H1 (cell line): ENCODE measurements at regions not wholly inside any gene's neighbourhood (a gene's known extent, or its start where the extent isn't known, plus 50 kb on each side); places are given as distances from the start of the nearest gene placed in this dataset.

Experiments
- CTCF ChIA-PET: fragments of 300-600 bp; sonication (Branson Sonifier 250); formaldehyde crosslinking; loops from one replicate; lab custom pipeline; 2021; ENCODE audit not compliant: partially characterized antibody; lab: Charles Lee
- POLR2A ChIA-PET: fragments of 300-600 bp; sonication (Branson Sonifier 250); formaldehyde crosslinking; loops from one replicate; lab custom pipeline; 2021; ENCODE audit warnings: inconsistent platforms; ENCODE audit not compliant: partially characterized antibody; lab: Charles Lee
- DNase-seq, 2 experiments: peaks; one replicate each; pipeline versions ENCODE4 v3.0.0 to v3.0.0-alpha.2; 2010 to 2022; ENCODE audit warnings: low spot score in 2 of 2, low read depth in 1 of 2, mixed read lengths in 1 of 2
- FAIRE-seq: peaks from 2 replicates; lab custom pipeline; 2011; peaks lifted over from hg19 to GRCh38; lab: Jason Lieb, UNC
- H2AFZ ChIP-seq: 2 replicates; pipeline ENCODE4 v1.8.1; 2012; ENCODE audit warnings: low read length, inconsistent platforms
- H2AK5ac ChIP-seq: 2 replicates; pipeline ENCODE4 v1.6.1; 2013; ENCODE audit warnings: low read depth, low read length
- H2BK120ac ChIP-seq: replicated peaks from 2 replicates; pipeline ENCODE3; 2013; ENCODE audit warnings: low read depth, low read length, inconsistent platforms
- H2BK12ac ChIP-seq: 2 replicates; pipeline ENCODE4 v1.6.1; 2013; ENCODE audit warnings: low read depth, low read length
- H2BK15ac ChIP-seq: 2 replicates; pipeline ENCODE4 v1.6.1; 2013; ENCODE audit warnings: low read length
- H2BK20ac ChIP-seq: 2 replicates; pipeline ENCODE4 v1.6.1; 2013; ENCODE audit warnings: low read length
- H2BK5ac ChIP-seq: 2 replicates; pipeline ENCODE4 v1.6.1; 2013; ENCODE audit warnings: low read depth, low read length
- H3K14ac ChIP-seq: 2 replicates; pipeline ENCODE4 v1.6.1; 2013; ENCODE audit warnings: inconsistent platforms; ENCODE audit not compliant: insufficient read length
- H3K18ac ChIP-seq: 2 replicates; pipeline ENCODE4 v1.6.1; 2013; ENCODE audit warnings: low read length; ENCODE audit errors: extremely low read depth
- H3K23ac ChIP-seq: 2 replicates; pipeline ENCODE4 v1.6.1; 2013; ENCODE audit warnings: inconsistent platforms; ENCODE audit not compliant: insufficient read length
- H3K23me2 ChIP-seq: 2 replicates; pipeline ENCODE4 v1.6.1; 2013; ENCODE audit warnings: low read depth, low read length
- H3K27ac ChIP-seq: 2 replicates; pipeline ENCODE4 v1.6.1; 2011; ENCODE audit warnings: low read depth, low read length, inconsistent platforms
- H3K27me3 ChIP-seq, 4 experiments: replicated peaks in 1 of 4; 1 replicate in 1 of 4; 2 replicates in 3 of 4; pipeline versions ENCODE4 v1.6.1 to v1.8.1; 2011 to 2013; ENCODE audit warnings: low read length in 3 of 4, mild to moderate bottlenecking in 3 of 4, inconsistent platforms in 2 of 4, mixed read lengths in 2 of 4, moderate library complexity in 1 of 4; ENCODE audit not compliant: control insufficient read depth in 3 of 4, insufficient read depth in 3 of 4; ENCODE audit errors: extremely low read depth in 1 of 4
- H3K36me3 ChIP-seq, 4 experiments: 2 replicates each; pipeline versions ENCODE4 v1.6.1 to v1.8.1; 2011 to 2013; ENCODE audit warnings: mild to moderate bottlenecking in 4 of 4, low read length in 3 of 4, moderate library complexity in 2 of 4, control low read depth in 1 of 4, inconsistent platforms in 1 of 4; ENCODE audit not compliant: insufficient read depth in 4 of 4, control insufficient read depth in 2 of 4
- H3K4ac ChIP-seq: replicated peaks from 2 replicates; pipeline ENCODE3; 2013; ENCODE audit warnings: low read length, low read depth, mixed read lengths, inconsistent platforms; ENCODE audit not compliant: insufficient read length
- H3K4me1 ChIP-seq, 4 experiments: replicated peaks in 1 of 4; 1 replicate in 1 of 4; 2 replicates in 3 of 4; pipeline versions ENCODE4 v1.6.1 to v1.8.1; 2011 to 2013; ENCODE audit warnings: low read length in 3 of 4, inconsistent platforms in 2 of 4, mixed read lengths in 1 of 4; ENCODE audit not compliant: insufficient read depth in 4 of 4, control insufficient read depth in 3 of 4
- H3K4me2 ChIP-seq, 2 experiments: 2 replicates each; pipeline versions ENCODE4 v1.6.1 to v1.8.1; 2011 to 2013; ENCODE audit warnings: low read depth in 2 of 2, low read length in 2 of 2, control low read depth in 1 of 2, inconsistent platforms in 1 of 2, mild to moderate bottlenecking in 1 of 2; ENCODE audit not compliant: insufficient read depth in 1 of 2
- H3K4me3 ChIP-seq, 4 experiments: fragments of 200-600, 300-600 bp in 1 of 4; sonication (generic), shearing (Covaris generic), sonication (Bioruptor Twin) in 1 of 4; 2 replicates each; pipeline versions ENCODE4 v1.5.1 to v1.8.1; 2011 to 2016; ENCODE audit warnings: low read length in 4 of 4, low read depth in 3 of 4, control low read depth in 2 of 4, inconsistent platforms in 2 of 4, mild to moderate bottlenecking in 2 of 4, mixed read lengths in 1 of 4, moderate library complexity in 1 of 4; ENCODE audit not compliant: insufficient read depth in 2 of 4; ENCODE audit errors: extremely low read depth in 1 of 4
- H3K56ac ChIP-seq: replicated peaks from 2 replicates; pipeline ENCODE3; 2013; ENCODE audit warnings: low read depth, mild to moderate bottlenecking, mixed read lengths, low read length, inconsistent platforms; ENCODE audit not compliant: insufficient read length
- H3K79me1 ChIP-seq: 2 replicates; pipeline ENCODE4 v1.6.1; 2013; ENCODE audit warnings: low read depth, low read length, control low read depth
- H3K79me2 ChIP-seq, 2 experiments: 2 replicates each; pipeline versions ENCODE4 v1.6.1 to v1.8.1; 2012 to 2013; ENCODE audit warnings: low read length in 2 of 2, mild to moderate bottlenecking in 2 of 2, inconsistent platforms in 1 of 2; ENCODE audit not compliant: insufficient read depth in 2 of 2, control insufficient read depth in 1 of 2
- H3K9ac ChIP-seq, 4 experiments: replicated peaks in 1 of 4; 1 replicate in 1 of 4; 2 replicates in 3 of 4; pipeline versions ENCODE4 v1.6.1 to v1.8.1; 2011 to 2013; ENCODE audit warnings: low read depth in 3 of 4, low read length in 3 of 4, control low read depth in 2 of 4, mild to moderate bottlenecking in 2 of 4, moderate library complexity in 2 of 4, inconsistent platforms in 1 of 4; ENCODE audit errors: extremely low read depth in 1 of 4
- H3K9me3 ChIP-seq, 2 experiments: 2 replicates each; pipeline versions ENCODE4 v1.6.1 to v1.8.1; 2012 to 2013; ENCODE audit warnings: mild to moderate bottlenecking in 2 of 2, moderate library complexity in 2 of 2, control low read depth in 1 of 2, inconsistent platforms in 1 of 2, low read depth in 1 of 2, low read length in 1 of 2, mixed read lengths in 1 of 2; ENCODE audit not compliant: insufficient read depth in 2 of 2
- H4K20me1 ChIP-seq, 2 experiments: replicated peaks in 1 of 2; 2 replicates each; pipeline versions ENCODE3 to v1.8.1; 2011 to 2013; ENCODE audit warnings: inconsistent platforms in 2 of 2, low read length in 2 of 2, mild to moderate bottlenecking in 1 of 2; ENCODE audit not compliant: insufficient read depth in 2 of 2, control insufficient read depth in 1 of 2
- H4K5ac ChIP-seq: 2 replicates; pipeline ENCODE4 v1.6.1; 2013; ENCODE audit warnings: low read length, low read depth, mixed read lengths, inconsistent platforms; ENCODE audit not compliant: insufficient read length
- H4K8ac ChIP-seq: 2 replicates; pipeline ENCODE4 v1.8.0; 2013; ENCODE audit warnings: mild to moderate bottlenecking, moderate library complexity, low read length, inconsistent platforms; ENCODE audit not compliant: insufficient read depth; ENCODE audit errors: extremely low read depth
- H4K91ac ChIP-seq: replicated peaks from 2 replicates; pipeline ENCODE3; 2013; ENCODE audit warnings: low read length, mixed read lengths, inconsistent platforms; ENCODE audit not compliant: insufficient read length
- BCL11A ChIP-seq, 2 experiments: IDR thresholded peaks; one replicate each; pipeline ENCODE4 v1.6.1; 2011; ENCODE audit warnings: low read depth in 2 of 2, low read length in 2 of 2, mild to moderate bottlenecking in 2 of 2
- CBX5 ChIP-seq: fragments of 300-800, 300-1000 bp; sonication (generic); IDR thresholded peaks from 2 replicates; pipeline ENCODE4 v1.7.1; 2016; ENCODE audit warnings: antibody characterized with exemption, low read length, low read depth
- CHD1 ChIP-seq: IDR thresholded peaks from 2 replicates; pipeline ENCODE4 v1.6.1; 2012; ENCODE audit warnings: low read depth, low read length, improper control_type of control experiment
- EP300 ChIP-seq, 2 experiments: IDR thresholded peaks; 1 replicate in 1 of 2; 2 replicates in 1 of 2; pipeline ENCODE4 v1.6.1; 2011 to 2012; ENCODE audit warnings: low read depth in 2 of 2, low read length in 2 of 2, mild to moderate bottlenecking in 2 of 2, borderline replicate concordance in 1 of 2, inconsistent platforms in 1 of 2, moderate library complexity in 1 of 2
- GABPA ChIP-seq: IDR thresholded peaks from 2 replicates; pipeline ENCODE4 v1.6.1; 2011; ENCODE audit warnings: mild to moderate bottlenecking, low read length, moderate library complexity, borderline replicate concordance; ENCODE audit not compliant: insufficient read depth
- GTF2F1 ChIP-seq: IDR thresholded peaks from 2 replicates; pipeline ENCODE4 v1.6.1; 2012; ENCODE audit warnings: low read depth, low read length, improper control_type of control experiment, borderline replicate concordance
- KDM1A ChIP-seq: fragments of 200-600, 300-600 bp; sonication (generic); IDR thresholded peaks from 2 replicates; pipeline ENCODE4 v1.7.1; 2016; ENCODE audit warnings: mild to moderate bottlenecking, low read length, borderline replicate concordance
- PHF8 ChIP-seq: fragments of 200-600 bp; sonication (generic); conservative IDR thresholded peaks from 2 replicates; pipeline ENCODE4 v1.7.1; 2012; ENCODE audit warnings: low read depth, mild to moderate bottlenecking, inconsistent platforms, low read length, moderate library complexity
- RFX5 ChIP-seq: IDR thresholded peaks from 2 replicates; pipeline ENCODE4 v1.6.1; 2011; ENCODE audit warnings: low read depth, low read length, improper control_type of control experiment, borderline replicate concordance
- SRF ChIP-seq: IDR thresholded peaks from 2 replicates; pipeline ENCODE4 v1.6.1; 2011; ENCODE audit warnings: mild to moderate bottlenecking, low read depth, low read length, moderate library complexity
- SUZ12 ChIP-seq: fragments of 200-600 bp; sonication (generic); IDR thresholded peaks from 2 replicates; pipeline ENCODE4 v1.6.1; 2012; ENCODE audit warnings: mild to moderate bottlenecking, inconsistent platforms, low read length, moderate library complexity, mixed read lengths
- TCF12 ChIP-seq: IDR thresholded peaks from 2 replicates; pipeline ENCODE4 v1.6.1; 2011; ENCODE audit warnings: low read depth, mild to moderate bottlenecking, low read length
- TEAD4 ChIP-seq: IDR thresholded peaks from 2 replicates; pipeline ENCODE4 v1.6.1; 2012; ENCODE audit warnings: low read depth, low read length, inconsistent platforms, mixed read lengths
- WGBS, 2 experiments: shearing (Covaris generic) in 1 of 2; methylation state at CpG; one replicate each; pipeline versions ENCODE4 v1.1.6 to v1.1.7; 2013 to 2015; ENCODE audit warnings: low lambda C conversion rate in 2 of 2, mixed read lengths in 2 of 2, inconsistent platforms in 1 of 2, low coverage in 1 of 2, missing lambda C conversion rate in 1 of 2; ENCODE audit not compliant: insufficient replicate concordance in 2 of 2, insufficient coverage in 1 of 2, insufficient read length in 1 of 2; ENCODE audit errors: extremely low coverage in 1 of 2, missing lambda C conversion rate in 1 of 2; 5-methylcytosine and 5-hydroxymethylcytosine counted together
- TF ChIP-seq, protein P1 (sequence below): IDR thresholded peaks from 2 replicates; pipeline ENCODE4 v1.6.1; 2011; ENCODE audit warnings: low read depth, mild to moderate bottlenecking, low read length; ENCODE audit not compliant: insufficient read depth

- Histone ChIP-seq H3K9ac (no peak overlapping the region), H2BK20ac (no peak overlapping the region), H4K8ac (no peak overlapping the region), H3K79me1 (no peaks in the 10 kb centered on the region), H3K9me3 (no peaks in the 10 kb centered on the region), H4K91ac (no peak overlapping the region), H3K36me3 (no peaks in the 10 kb centered on the region), H3K23ac (no peak overlapping the region), H3K23me2 (peaks cover 3% of the 10 kb centered on the region; the same call in 1 of the 2 replicates), H3K27me3 (no peaks in the 10 kb centered on the region), H3K4me3 (no peak overlapping the region), H3K79me2 (no peaks in the 10 kb centered on the region), H3K4me2 (no peak overlapping the region), H2BK12ac (no peak overlapping the region; the same call in 1 of the 2 replicates), H4K20me1 (no peaks in the 10 kb centered on the region), H3K4me1 (peaks cover 5 to 19% (median 14%) of the 10 kb centered on the region in 4 experiments), H2BK120ac (no peak overlapping the region), H2BK5ac (no peak overlapping the region; the same call in 1 of the 2 replicates), H2BK15ac (no peak overlapping the region), H2AK5ac (no peak overlapping the region), H3K27ac (no peak overlapping the region), H3K4ac (no peak overlapping the region), H2AFZ (0 out of 2 replicates have a peak overlapping the region, but pooled peaks have one; percentile 28), H3K18ac (no peak overlapping the region), H3K14ac (no peak overlapping the region), H3K56ac (no peak overlapping the region), H4K5ac (no peak overlapping the region)
- CTCF ChIA-PET: interaction anchor here (0.7 to 2.7 kb wide), 4 partner anchors 11 to 256 kb away, joined by 3 to 16 read pairs (median 7); no protein-coding TSS in a partner anchor
- POLR2A ChIA-PET: interaction anchor here (1.1 kb wide), 1 partner anchor 14 kb away, joined by 3 read pairs; no protein-coding TSS in a partner anchor
- DNase-seq (no peak), FAIRE-seq (no peak)
- WGBS, 2 experiments: 100% methylated on average over 1 of the region's 1 CpG; no CpG with 5 or more reads in 1 of the 2 experiments
- TF ChIP-seq EP300 (IDR thresholded peaks at IDR 0.05; ENCODE audit: borderline replicate concordance in 1 of 2, low read depth in 2 of 2, low read length in 2 of 2) (no peak), TCF12 (no peak), RFX5 (no peak), PHF8 (no peak), TEAD4 (no peak), BCL11A (IDR thresholded peaks at IDR 0.05; ENCODE audit: low read depth in 2 of 2, low read length in 2 of 2) (no peak), SRF (no peak), CBX5 (no peak), GABPA (no peak), CHD1 (no peak), GTF2F1 (no peak), KDM1A (no peak), SUZ12 (no peak)
- TF ChIP-seq, protein P1, sequence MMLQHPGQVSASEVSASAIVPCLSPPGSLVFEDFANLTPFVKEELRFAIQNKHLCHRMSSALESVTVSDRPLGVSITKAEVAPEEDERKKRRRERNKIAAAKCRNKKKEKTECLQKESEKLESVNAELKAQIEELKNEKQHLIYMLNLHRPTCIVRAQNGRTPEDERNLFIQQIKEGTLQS: no peak
These were observed 294.1 kb downstream of the LRFN2 start for GRCh38 chr6:40293060-40293459.
